ENCODE measurements at regions not wholly inside any gene's neighbourhood (a gene's known extent, or its start where the extent isn't known, plus 50 kb on each side); places are given as distances from the start of the nearest gene placed in this dataset.

DNA sequence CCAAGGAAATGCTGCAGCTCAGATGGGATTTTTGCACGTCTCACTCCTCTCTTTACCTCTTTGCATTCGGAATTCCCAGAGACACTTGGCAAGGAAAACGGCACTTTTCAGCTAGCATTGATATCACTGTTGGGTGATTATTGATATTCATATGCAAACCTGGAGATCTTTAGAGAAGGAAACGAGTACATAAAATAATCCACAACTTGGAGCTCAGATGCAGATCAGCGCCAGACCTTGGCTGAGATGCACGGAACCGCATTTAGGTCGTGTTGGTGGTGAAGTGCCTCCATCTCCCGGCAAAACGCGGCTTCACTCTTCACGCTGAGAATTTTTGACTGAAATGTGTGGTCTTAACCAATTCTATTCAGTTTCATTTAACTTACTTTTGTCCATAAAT lies 77.2 kb upstream of the ARHGEF7 start:
- DNase-seq: no peak

DNA sequence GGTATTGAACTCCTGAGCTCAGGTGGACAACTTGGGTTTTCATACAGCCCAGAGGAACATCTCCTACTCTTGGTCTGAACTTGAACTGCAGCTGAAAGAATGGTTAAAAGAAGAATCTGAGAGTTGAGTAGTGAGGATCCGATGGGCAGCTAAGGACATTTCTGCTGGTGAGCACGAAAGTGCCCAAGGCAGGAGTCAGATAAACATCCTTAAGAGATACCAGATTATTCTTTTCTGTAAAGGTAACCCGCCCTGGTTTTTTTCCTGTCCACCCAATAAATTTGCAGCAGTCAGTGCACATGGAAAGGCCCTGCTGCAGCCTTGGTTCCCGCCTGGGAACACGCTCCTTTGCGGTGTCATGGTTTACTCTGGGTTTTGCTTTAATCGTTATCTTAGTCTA lies 78.4 kb upstream of the ARHGEF7 start:
- DNase-seq: no peak

DNA sequence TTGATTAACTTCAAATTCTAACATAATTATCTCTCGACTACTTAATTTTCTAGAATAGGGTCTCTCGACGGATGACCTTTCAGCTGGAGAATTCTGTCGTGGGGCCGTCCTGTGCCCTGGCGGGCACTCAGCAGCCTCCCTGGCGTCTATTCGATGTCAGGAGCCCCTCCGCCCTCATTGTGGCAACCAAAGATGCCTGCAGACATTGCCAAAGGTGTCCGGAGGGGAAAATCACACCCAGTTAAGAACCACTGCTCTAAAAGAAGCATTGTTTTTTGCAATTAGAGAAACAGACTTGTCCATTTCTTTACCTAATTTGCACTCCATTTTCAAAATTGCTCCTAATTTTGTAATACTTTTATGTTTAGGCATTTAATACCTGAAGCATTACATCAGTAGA lies 79.2 kb upstream of the ARHGEF7 start:
- DNase-seq: no peak

DNA sequence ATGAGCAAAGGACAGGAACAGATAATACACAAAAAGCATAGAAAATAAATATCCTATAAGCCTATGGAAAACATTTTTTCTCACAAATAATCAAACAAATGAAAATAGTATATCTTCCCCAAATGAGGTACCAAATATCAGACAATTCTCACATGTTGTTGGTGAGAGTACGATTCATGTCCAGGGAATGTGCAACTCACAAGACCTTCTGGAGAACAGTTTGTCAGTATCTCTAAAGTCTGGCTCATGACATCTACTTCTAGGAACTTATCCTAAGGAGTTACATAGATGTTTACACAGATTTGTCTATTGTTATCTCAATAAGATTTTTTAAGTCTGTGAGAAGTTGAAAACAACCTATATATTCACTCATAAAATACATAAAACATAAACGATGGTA lies 80.3 kb upstream of the ARHGEF7 start:
- no peak for DNase-seq

DNA sequence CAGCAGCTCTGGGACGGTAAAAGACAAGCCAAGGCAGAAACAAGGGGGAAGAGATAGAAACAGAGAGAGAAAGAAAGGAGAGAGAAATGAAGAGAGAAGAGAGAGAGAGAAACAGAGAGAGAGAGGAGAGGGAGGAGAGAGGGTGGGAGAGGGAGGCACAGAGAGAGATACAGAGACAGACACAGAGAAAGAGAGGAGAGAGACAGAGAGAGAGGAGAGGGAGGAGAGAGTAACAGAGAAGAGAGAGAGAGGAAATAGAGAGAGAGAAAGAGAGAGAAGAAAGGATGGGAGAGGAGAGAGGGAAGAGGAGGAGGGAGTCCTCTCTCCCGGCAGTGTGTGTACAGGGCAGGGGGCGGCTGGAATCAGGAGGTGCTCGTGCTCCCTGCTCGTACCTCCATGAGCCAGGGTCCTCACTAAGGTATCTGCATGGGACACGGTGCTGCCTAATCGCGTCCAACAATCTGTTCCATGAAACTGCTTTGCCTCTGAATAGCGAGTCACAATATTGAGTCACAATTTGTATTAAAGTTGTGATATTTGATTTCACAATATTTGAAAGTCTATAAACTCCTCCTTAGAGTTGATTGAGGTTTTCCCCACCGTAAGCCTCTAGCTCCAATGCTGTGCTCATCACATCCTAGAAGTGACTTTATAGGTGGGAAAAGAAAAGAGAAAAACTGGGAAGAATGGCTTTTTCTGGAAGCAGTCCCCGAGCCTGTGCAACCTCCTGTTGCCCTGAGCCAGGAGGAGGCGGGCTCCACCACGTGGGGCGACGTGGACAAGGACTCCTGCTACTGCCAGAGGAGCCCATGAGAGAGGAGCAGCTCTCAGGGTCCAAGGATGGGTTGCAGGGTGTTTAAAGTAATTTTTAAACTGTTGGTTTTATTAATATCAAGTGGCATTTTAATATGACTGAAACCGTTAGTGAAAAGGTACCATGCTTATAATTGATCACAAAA lies 81.7 kb upstream of the ARHGEF7 start:
- no peak for DNase-seq

DNA sequence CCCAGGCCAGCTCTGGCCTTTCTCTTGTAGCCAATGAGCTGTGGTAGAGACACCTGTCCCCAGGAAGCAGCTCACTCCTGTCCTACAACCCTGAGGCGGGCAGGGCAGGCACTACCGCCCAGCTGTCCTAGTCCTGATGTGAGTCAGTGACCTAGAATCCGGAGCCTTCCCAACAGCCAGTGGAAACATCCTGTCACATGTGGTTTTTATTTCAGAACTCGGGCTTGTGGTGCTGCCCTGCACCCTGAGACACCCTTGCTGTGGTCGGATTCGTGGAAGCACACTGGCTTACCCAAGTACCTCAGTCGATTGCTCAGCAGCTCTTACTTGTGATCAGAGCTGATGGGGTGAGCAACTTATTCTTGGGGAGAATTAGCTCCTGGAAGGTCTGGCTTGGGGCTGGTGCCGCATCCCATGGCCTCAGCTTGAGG lies 83.6 kb upstream of the ARHGEF7 start:
- peak; percentile 77 for DNase-seq

DNA sequence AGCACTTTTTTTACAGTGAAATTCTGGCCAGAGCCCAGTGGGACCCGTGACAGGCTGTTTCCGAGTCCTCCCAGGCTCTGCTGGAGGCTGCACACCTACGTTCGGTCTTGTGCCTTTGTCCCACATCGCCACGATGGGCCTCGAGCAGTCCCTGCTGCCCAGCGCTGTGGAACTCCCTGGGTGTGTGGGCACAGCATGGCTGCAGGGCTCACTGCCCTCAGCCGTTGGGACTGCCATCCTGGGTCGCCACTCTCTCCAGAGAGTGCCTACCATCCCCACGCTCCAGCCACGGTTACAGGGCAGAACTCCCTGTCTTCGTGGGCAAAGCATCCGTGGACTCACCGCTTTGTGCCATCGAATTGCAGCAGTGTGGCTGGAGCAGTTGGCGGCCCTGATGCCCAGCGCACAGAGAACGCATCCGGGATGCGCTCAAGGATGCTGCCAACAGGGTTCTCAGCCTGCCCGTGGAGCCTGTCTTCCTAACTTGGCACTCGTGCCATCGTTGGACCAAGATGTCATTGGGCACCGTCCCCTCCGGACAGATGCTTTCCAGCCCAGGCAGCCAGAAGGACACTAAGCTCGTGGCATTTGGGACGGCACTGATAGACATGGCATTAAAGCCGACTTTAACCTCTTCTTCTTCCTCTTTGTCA lies 85.0 kb upstream of the ARHGEF7 start:
- no peak for DNase-seq

DNA sequence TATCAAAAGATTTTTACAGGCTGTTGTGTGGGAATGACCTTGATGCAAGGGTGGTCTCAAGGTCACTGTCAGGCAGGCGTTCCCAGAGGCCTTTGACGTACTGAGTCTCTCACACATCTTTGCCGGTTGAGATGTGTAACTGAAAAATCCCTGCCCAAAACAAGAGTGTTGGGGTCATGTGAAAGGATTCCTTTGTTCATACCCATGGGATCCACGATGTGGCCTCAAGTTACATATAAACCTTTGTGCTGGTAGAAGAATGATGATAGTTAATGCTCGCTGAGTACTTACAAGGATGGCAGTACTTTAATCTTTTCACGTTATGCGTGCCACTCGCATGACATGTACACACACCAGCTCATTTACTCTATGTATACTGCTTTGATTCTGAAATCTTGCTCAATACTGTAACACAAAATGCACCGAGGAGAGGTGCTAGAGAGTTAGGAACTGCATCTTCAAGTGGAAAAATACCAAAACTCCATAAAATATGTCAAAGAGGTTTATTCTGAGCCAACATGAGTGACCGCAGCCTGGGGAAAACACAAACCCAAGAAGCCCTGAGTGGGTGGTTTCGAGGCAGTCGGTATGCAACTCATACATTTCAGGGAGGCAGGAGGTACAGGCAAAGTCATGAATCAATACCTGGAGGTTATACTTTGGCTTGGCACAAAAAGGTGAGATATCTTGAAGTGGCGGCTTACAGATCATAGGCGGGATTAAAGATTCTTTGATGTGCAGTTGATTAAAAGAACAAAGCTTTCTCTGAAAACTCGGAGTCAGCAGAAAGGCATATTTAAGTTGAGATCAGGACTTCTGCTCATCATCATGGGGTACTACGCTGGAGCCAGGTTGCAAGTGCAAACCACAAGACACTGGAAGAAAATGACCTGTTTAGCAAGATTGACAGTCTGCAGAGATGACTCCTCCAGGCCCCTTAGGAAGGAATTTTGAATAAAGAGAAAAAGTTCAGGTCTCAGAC lies 87.4 kb upstream of the ARHGEF7 start:
- no peak for DNase-seq

DNA sequence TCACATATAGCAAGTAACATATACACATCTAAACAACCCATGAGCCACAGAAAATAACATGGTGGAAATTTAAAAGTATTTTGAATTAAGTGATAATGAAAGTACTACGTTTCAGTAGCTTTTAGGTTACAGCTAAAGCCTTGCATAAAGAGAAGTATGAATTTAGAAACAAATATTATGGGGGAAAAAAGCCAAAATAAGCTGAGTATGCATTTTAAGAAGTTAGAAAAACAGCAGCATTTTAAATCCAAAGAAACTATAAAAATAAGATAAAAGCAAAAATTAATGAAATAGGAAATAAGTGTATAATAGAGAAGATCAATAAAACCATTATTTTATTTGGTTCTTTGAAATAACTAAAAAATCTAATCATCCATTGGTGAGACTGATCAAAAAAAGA lies 89.8 kb upstream of the ARHGEF7 start:
- DNase-seq: no peak

DNA sequence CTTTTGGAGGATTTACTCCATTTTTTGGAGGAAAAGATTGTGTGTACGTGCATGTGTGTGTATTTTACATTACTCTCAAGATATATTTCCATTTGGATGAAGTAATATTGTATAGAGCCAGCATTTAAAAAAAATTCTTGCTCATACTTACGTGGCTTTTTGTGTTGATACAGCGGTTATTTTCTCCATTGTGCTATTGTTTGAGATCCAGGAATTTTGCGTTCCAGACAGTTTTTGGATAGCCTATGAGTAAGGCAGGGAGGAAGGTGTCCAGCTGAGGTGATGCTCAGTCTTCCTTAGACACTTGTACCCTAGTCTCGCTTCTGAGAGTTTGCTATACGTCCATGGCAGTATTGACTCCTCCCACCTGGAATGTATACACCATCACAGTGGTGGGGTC lies 92.2 kb upstream of the ARHGEF7 start:
- DNase-seq: no peak

DNA sequence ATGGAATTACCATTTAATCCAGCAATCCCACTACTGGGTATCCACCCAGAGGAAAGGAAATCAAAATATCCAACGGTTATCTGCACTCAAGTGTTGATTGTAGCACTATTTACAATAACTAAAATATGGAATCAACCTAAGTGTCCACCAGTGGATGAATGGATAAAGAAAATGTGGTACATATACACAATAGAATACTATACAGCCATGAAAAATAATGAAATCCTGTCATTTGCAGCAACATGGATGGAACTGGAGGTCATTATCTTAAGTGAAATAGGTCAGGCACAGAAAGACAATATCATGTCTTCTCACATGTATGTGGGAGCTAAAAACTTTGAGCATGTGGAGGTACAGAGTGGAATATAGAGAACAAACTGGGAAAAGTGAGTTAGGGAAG lies 92.9 kb upstream of the ARHGEF7 start:
- no peak for DNase-seq

DNA sequence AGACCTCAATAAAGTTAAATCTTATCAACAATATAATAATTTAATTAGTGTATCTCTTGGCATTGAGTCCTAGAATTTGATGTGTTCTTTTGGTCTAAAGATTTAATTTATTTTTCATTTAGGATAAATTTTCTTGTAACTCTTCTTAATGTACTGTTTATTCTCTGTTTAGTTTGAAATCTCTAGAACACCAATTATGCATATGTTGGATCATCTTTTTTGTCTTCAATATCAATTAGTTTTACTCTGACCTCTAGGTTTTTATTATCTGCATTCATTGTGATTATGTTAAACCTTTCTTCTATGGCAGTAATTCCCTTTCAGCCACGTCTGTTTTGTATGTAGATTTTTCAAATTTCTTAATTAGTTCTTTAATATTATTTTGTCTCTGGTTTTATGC lies 93.8 kb upstream of the ARHGEF7 start:
- no peak for DNase-seq

DNA sequence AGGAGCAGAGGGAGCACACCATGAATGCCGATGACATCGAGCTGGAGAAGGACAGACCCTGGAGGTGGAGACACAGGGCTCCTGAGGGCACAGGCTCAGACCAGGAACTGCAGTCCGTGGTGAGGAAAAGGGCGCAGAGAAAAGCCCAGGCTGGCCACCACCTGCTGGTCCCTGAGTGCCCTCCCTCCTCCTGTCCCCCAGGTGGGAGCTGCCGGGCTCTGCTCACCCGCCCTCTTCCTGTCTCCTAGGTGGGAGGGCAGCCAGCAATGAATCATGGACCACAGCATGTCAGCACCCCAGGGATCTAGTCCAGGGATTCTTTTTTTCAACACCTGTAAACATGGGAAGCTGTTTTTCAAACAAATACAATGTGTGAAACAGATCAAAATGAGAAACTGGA lies 94.6 kb upstream of the ARHGEF7 start:
- no peak for DNase-seq

DNA sequence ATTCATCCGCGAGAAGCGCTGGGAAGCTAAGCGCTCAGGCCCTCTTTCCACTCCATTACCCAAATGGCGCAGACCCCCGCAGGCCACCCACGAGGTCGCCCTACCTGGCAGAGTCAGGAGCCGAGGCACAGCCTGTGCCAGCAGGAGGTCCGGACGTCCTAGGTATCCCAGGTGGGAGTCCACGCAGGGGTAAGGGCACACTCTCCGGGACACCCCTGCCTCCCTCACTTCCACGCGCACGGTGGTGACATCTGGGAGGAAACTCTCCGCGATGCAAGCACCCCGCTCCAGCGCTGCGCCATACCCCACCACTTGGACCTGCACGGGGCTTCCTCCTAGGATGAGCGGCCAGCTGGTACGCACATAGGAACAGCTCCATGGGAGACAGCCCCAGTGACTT lies 95.1 kb upstream of the ARHGEF7 start:
- no peak for DNase-seq

DNA sequence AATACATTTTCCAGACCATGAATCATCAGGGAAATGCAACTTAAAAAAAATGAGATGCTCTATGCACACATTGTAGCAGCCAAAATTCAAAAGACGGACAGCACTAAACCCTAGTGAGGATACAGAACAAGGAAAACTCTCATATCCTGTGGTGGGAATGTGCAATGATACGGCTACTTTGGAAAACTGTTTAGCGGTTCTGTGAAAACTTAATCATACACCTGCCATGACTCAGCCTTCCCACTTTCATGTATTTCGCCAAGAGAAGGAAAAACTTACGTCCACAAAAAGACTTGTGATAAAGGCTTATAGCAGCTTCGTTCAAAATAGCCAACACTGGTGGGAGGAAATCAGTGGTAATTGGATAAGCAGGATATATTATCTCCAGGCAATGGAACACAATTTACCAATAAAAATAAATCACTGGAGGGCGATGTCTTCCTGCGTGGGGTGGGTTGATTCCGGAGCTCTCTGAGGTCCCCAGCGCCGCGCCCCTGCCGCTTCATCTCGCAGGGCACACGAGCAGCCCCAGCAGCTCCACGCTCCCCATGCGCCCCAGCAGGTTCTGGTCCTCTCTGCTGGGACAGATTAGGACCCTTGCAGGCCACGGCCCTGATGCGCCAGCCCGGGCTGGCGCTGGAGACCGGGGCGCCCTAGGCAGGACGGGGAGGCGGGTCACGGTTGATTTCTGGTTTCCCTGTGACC lies 97.2 kb upstream of the ARHGEF7 start:
- DNase-seq: no peak

DNA sequence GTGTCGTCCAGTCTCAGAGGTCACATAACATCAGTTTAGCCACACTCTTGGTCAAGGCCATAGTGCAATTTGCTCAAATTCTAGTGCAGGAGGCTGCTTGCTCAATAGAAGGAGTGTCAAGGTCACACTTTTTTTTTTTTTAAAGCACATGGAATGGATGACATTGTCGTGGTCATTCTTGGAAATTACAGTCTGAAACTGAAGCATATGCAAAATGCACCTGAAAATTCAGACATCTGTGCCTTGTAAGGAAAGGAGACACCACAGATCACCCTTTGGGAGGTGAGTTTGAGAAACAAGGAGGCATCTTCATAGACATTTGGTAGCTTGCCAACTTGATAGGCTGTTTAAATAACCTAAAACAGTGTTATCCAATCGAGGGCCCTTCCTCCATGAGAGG lies 98.3 kb upstream of the ANKRD10 start:
- DNase-seq: no peak

DNA sequence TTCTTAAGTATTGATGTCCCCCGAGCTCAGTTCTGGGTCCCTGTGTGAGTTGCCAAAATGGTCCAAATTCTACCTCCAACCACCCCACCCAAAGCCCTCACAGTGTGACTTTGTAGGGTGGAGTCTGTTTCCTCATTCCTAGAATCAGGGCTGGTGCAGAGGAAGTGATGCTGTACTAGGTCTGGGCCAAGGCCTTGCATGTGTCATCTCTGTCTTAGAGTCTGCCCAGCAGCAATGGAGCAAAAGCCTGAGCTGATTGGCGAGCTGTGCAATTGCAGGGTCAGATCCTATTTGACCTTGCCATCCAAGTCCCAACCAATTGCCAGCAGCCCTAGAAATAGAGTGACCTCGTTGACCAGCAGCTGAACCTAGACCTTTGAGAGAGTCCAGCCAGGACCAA lies 97.0 kb upstream of the ANKRD10 start:
- no peak for DNase-seq

DNA sequence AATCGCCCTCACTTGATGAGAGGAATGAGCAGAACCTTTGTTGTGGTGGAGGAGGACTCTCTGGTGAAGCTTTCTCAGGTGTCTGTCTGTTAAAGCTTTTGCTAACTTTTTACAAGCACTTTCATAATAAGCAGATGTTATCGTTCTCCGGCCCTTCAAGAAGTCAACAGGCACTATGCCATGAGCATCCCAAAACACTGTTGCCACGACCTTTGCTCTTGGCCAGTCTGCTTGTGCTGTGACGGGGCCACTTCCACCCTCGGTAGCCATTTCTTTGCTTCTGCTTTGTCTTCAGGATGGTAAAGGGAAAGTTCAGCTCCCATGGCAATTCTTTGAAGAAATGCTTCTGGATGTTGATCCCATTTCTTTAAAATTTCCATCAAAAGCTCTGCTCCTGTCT lies 93.5 kb upstream of the ANKRD10 start:
- no peak for DNase-seq

DNA sequence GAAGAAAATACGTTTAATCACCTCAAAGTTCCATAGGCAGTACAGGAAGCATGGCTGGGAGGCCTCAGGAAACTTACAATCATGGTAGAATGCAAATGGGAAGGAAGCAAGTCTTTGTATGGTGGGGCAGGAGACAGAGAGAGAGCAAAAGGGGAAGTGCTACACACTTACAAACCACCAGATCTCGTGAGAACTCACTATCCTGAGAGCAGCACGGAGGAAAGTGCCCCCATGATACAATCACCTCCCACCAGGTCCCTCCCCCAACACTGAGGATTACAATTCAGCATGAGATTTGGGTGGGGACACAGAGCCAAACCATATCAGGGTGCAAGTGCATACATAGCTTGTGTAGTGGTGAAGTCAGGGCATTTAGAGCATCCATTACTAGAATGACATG lies 92.3 kb upstream of the ANKRD10 start:
- no peak for DNase-seq

DNA sequence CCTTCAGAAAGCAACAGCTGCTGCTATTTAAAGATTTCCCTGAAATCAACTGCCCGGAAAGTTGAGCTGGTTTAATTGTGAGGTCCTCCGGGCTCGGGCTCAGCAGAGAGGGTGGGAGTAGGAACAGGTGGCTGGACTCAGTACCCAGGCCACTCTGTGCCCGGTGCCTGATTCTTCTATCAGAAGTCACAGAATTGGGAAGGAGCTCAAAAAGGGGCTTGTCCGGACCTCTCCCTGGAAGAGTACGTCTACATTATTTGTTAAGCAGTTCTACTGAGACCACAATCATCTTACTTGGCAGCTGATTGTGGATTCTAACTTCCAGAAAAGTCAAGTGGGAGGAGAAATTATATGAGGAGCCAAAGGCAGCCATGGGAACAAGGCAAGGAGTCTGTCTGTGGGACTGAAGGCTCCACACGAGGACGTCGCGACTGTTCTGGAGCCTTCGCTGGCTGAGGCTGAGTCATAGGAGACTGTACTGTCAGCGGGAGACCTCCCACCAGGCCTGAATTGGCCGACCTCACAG lies 91.7 kb upstream of the ANKRD10 start:
- DNase-seq: no peak

DNA sequence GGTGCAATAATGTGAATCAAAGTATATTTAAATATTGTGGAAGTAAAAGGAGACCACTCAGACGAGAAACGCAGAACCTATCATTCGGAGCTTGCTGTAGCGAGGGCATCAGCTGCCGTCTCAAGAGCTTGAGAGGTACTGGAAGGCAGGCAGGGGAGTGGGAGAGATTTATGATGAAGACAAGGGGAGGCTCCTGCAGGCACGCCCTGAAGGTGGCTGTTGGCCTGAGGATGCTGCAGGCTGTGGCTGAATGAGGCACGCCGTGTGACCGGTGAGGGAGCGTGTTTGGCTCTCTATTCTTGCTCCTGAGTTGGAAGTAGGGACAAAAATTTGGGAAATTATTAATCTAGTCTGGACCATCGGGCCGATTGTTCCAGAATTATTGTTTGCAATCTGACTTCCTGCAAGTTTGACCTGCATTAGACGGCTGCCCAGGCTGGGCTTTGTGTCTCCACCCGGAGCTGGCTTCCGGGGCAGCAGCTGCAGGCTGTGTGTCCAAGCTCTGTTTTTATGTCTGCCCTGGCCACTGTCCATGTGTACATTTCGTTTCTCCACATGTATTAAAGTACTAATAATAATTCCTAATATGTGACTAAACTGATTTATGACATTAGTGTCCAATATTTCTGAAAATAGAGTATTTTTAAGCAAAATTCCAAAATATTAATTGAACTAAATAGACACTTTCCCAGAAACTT lies 91.1 kb upstream of the ANKRD10 start:
- DNase-seq: no peak

DNA sequence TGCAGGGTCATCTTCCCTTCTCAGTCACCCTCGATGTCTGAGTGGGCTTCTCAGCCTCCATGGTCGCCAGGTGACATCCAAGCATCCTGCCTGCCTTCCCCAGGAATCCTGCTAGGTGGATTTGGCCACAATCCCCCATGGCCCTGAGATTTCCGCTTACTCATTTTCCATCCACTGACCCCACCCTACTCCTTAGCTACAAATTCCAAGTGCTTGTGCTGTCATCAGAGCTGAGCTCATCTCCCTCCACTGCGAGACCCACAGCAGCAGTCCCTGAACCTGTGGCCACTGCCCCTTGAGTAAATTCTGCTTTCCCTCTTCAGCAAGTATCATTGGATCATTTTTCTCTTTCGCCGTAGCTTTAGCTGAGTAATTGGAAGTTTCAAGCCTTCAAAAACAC lies 90.5 kb upstream of the ANKRD10 start:
- DNase-seq: no peak

Data from amniotic stem cell (primary cell).